NCI-H2227 treated with DMSO at 0.1 percent for 48 hours (cell line): ENCODE measurements at regions not wholly inside any gene's neighbourhood (a gene's known extent, or its start where the extent isn't known, plus 50 kb on each side); places are given as distances from the start of the nearest gene placed in this dataset.

ENCODE experiments used
- DNase-seq: peaks from one replicate; lab custom pipeline; 2025; lab: John Stamatoyannopoulos, UW

DNA sequence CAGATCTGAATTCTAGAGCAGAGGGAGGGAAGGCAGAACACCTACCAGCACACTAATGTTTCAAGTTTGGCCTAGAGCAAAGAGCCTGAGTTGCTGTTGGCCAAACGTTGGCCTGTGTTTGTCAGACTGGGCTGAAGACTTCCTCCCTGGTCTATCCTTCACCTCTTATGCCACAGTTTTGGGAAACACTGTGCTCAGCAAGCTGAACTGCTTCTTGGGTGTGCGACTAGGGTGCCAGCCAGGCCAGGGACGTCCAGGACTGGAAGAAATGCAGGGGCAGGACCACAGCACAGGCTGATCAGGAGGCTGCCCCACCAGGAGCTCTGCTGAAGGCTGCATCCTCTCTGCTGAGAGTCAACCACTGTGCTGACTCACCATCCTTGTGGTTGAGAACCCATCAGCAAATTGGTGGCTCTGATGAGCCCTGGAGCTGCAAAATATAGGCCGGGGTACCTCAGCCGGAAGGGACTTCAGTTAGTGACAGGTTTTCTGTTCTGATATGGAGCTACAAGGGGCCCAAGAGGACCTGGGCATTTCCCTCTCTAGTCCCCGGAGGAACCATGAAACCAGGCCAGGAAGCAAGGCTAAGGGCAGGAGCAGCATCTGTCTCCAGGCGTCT, 131.6 kb upstream of the RASGRP1 start:
- DNase-seq: no peak

DNA sequence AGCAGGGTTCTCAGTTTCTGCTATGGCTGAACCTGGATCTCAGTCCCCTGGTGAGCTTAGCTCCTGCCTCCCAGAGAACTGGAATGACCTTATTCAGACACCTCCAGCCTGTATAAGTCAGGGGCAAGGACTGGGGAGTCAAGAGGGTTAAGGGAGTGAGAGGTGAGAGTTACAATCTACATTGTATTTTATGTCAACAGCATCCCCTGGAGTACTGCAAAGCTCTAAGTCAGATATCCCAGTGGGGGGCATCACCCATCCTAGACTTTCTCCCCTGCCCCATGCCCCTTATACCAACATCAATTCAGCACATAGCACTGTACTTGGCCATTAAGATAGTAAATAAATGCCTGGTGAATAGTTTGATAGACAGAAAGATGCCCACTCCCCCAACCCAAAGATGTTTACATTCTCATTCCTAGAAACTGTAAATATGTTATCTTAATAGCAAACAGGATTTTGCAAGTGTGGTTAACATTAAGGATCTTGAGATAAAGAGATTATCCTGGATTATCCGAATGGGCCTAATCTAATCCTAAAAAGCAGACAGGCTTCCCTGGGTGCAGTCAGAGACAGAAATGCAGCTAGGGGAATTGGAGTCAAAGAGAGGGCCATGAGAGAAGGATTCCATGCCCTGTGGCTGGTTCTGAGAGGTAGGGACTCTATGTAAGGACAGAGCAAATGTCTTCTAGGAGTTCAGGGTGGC, 132.3 kb upstream of the RASGRP1 start:
- DNase-seq: no peak

DNA sequence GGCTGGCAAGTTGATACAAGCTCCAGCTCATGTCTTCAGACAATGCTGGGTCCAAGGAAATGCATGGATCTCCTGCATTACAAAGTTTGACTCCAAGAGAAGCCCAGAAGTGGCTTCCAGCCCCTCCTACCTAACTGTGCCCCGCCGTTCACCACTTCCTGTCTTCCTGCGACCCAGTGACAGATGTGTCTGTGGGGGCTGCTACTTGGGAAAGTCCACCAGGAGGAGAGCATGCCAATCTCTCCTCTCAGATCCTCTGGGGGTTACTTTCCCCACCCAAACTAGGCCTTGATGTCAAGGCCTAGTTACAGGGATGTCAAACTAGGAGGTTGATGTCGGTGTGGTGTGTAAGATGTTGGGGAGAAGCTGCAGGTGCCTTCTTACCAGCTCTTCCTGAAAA, 133.6 kb upstream of the RASGRP1 start:
- DNase-seq: no peak

DNA sequence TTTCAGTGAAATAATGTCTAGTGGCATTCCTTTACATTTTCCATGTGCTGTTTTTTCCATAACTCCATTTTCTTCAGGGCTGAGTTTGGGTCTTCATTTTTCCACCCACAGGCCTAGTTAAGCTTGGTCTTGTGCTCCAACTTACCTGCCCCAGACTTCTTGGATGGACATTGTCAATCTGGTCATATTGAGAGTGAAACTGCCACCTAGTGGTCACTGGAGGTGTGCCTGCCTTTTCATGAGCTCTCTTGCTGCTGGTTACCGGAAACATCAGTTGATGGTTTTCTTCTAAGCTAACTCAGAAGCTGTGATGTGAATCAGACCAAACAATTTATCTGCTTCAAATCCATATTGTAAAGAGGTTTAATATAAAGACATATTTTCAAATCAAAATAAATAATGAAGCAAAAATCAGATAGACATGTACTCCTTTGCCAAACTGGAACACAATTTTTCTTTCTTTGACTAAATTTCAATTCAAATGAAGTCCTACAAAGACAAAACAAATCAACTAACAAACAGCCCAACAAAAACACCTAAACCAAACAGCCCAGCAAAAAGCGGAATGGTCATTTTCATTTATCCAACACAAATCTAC, 135.1 kb upstream of the RASGRP1 start:
- peak; percentile 30 for DNase-seq

GRCh38 chr15:38701149-38701548, 136.5 kb upstream of the RASGRP1 start:
- DNase-seq: no peak

DNA sequence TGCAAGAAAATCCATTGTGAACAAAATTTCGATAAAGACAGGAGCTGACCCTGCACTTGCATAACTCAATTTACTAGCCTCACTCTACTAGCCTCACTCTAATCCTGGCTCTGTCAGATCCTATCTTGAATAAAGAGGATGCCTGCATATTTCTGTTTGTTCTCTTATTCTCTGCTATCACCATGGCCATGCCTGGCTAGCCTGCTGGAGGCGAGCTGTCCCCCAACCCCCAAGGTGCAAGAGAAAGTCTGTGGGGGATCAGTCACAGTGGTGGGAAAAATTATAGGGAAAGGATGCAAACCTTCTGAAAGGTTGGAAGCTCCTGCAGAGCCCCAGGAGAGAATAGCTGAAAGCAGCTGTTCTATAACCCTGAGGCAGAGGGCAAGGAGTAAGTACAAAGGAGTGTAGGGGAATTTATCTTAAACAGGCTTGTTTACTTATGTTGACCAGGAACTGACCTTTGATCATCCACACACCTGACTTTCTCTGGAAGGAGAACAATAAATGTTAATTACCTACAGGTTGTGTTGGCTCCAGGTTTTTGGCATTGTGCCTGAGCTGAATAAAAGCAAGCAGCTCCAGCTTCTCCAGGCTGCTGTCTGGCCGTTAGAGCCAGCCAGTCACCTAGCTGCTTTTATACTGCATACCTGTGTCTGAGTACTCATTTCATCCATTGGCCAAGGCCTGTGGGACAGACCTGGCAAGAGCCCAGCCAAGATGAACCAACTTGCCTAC, 137.7 kb upstream of the RASGRP1 start:
- peak; percentile 28 for DNase-seq

- no peak for DNase-seq
Observed at GRCh38 chr15:38705436-38706219, 141.0 kb upstream of the RASGRP1 start.

- DNase-seq: no peak
Observed at GRCh38 chr15:38706956-38707355, 142.3 kb upstream of the RASGRP1 start.

GRCh38 chr15:38707802-38708671, 143.4 kb upstream of the RASGRP1 start:
- DNase-seq: peak; percentile 8

DNA sequence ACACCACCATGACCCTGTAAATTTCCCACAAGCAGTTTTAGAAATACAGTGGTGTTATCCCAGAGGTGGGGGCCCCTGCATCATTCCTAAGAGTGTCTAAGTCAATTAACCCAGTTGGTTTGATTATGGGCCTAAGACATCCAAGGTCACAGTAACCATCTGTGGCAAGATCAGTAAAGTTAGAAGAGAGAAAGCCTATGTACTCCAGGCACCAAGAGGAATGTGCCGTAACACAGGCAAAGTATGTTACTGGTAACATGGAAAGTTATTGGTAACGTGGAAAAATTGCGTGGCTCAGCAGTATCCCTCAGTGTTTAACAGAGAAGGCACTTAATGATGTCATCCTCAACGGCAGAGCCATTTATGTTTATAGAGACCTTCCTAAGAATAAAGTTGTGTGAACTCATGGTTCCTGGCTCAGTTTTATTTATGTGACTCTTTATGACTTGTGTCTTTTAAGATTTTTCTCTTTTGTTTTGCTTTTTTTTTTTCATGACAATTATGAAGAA, 144.1 kb upstream of the RASGRP1 start:
- DNase-seq: no peak

DNA sequence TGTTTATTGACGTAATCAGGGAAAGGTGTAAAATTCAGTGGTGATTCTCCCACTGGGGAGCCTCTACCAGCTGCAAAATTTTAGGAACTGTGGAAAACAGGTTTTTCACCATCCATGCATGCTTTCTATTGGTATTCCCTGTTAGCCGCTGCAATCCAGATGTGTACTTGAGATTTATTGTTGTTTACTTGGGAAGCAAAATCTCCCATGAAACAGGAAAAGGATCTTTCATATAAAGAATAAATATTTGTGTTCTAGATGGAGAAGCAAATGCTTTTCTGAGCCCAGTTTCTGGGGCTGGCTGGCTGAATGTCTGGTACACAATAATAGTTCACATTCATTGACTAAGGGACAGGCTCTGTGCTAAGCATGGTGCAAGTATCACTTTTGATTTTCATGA, 144.6 kb upstream of the RASGRP1 start:
- DNase-seq: no peak

- no peak for DNase-seq
Observed at GRCh38 chr15:38714309-38715072, 149.9 kb upstream of the RASGRP1 start.

GRCh38 chr15:38720893-38721567, 156.4 kb upstream of the RASGRP1 start:
- DNase-seq: no peak

GRCh38 chr15:38721568-38721945, 156.9 kb upstream of the RASGRP1 start:
- no peak for DNase-seq

- no peak for DNase-seq
Observed at GRCh38 chr15:38722236-38722635, 157.6 kb upstream of the RASGRP1 start.

GRCh38 chr15:38724827-38725226, 160.2 kb upstream of the RASGRP1 start:
- DNase-seq: no peak

- DNase-seq: no peak
Observed at GRCh38 chr15:38726187-38726586, 161.6 kb upstream of the RASGRP1 start.

DNA sequence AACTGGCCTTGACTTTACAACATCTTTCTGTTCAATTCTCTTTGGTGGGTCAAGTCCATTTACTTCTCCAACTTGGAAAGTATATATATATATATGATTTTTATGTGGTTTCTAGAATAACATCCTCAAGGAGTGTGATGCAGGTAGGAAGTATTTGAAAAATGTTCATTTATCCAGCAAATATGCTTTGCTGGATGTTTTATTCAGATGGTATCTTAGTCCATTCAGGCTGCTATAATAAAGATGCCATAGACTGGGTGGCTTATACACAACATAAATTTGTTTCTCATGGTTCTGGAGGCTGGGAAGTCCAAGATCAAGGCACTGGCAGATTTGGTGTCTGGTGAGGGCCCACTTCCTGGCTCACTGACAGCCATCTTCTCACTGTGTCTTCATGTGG, 168.7 kb upstream of the RASGRP1 start:
- DNase-seq: no peak

GRCh38 chr15:38740206-38740605, 175.6 kb upstream of the RASGRP1 start:
- no peak for DNase-seq

DNA sequence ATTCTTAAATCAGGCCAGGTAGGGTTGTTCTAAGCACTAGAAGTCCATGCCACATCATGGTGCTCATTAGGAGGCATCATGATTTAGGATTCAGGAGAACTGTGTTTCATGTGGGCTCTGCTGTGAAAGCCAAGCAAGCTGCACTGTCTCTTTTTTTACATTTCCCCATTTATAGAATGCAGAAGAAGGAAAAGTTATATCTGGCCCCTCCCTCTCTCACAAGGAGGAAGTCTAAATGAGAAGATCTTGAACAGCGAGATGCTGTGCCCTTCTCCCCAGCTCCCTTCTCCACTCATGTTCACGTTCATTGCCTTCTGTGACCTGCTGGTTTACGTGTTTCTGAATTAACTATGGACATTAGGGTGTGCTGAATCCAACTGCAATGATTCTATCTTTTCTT, 178.5 kb upstream of the RASGRP1 start:
- no peak for DNase-seq
